Cardiac fibroblast (primary cell): ENCODE measurements at regions not wholly inside any gene's neighbourhood (a gene's known extent, or its start where the extent isn't known, plus 50 kb on each side); places are given as distances from the start of the nearest gene placed in this dataset.

Experiments
- DNase-seq, 2 donors: peaks; one replicate each; pipeline versions ENCODE4 v3.0.0 to v3.0.0-alpha.2; 2010; ENCODE audit warnings: low read depth in 2 of 2
- H3K4me3 ChIP-seq, 2 donors: replicated peaks in 1 of 2; 1 replicate in 1 of 2; 2 replicates in 1 of 2; pipeline ENCODE4 v1.5.1; 2011; ENCODE audit warnings: low read depth in 2 of 2, low read length in 2 of 2, mild to moderate bottlenecking in 2 of 2, moderate library complexity in 1 of 2
- TF ChIP-seq, protein P1 (sequence below): IDR thresholded peaks from one replicate; pipeline ENCODE4 v1.5.1; 2011; ENCODE audit warnings: low read depth, mild to moderate bottlenecking, low read length, inconsistent platforms

DNA sequence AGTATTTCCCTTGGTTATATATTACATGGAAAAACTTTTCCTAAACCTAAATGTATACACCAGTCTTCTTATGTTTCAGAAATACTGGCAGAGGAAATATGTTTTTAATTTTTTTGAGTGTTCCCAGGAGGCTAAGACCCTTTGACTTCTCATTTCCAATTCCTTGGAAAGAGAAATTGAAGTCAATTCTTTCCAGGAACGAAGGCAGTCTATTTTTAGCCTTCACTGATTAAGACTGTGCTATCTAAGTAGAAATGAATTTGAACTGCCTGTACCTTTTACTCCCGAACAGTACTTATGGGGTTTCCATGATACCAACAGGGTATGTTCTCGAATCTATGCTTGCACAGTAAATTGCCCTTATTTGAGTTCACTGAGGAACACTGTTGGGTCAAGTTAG, 340.3 kb upstream of the CD180 start:
- no peak overlapping the region for H3K4me3 ChIP-seq
- peak in 1 of 2 donors; percentile 7 for DNase-seq
- TF ChIP-seq, protein P1, sequence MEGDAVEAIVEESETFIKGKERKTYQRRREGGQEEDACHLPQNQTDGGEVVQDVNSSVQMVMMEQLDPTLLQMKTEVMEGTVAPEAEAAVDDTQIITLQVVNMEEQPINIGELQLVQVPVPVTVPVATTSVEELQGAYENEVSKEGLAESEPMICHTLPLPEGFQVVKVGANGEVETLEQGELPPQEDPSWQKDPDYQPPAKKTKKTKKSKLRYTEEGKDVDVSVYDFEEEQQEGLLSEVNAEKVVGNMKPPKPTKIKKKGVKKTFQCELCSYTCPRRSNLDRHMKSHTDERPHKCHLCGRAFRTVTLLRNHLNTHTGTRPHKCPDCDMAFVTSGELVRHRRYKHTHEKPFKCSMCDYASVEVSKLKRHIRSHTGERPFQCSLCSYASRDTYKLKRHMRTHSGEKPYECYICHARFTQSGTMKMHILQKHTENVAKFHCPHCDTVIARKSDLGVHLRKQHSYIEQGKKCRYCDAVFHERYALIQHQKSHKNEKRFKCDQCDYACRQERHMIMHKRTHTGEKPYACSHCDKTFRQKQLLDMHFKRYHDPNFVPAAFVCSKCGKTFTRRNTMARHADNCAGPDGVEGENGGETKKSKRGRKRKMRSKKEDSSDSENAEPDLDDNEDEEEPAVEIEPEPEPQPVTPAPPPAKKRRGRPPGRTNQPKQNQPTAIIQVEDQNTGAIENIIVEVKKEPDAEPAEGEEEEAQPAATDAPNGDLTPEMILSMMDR = no peak

DNA sequence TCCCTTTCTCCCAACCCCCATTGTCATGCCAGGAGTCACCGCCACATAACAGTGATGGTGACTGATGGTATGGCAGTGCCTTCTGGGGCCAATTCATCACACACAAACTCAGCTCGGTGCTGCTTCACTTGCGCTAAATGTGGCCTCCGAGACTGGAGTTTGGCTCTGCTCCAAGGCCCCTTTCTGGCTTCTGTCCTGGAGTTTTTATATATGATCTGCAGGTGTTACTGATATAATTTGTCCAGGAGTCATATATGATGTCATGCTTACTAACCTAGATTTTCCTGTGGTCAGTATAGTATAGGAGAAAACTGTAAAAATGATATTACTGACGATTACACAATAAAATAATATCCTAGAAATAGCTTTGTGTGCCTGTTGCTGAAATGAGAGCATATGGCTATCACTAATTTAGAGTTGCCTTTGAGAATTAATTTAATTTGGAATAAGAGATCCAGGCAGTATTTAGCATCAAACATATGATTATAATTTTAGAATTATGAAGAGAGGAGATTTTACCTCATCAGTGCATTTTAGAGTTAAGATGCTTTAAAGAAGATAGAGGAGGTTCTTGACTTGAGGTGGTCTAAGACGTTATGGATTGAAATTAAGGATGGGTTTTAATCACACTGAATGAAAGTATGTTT, 334.1 kb upstream of the CD180 start:
- DNase-seq = peak in 1 of 2 donors; percentile 15
- H3K4me3 ChIP-seq = no peak overlapping the region
- TF ChIP-seq, protein P1 = no peak

DNA sequence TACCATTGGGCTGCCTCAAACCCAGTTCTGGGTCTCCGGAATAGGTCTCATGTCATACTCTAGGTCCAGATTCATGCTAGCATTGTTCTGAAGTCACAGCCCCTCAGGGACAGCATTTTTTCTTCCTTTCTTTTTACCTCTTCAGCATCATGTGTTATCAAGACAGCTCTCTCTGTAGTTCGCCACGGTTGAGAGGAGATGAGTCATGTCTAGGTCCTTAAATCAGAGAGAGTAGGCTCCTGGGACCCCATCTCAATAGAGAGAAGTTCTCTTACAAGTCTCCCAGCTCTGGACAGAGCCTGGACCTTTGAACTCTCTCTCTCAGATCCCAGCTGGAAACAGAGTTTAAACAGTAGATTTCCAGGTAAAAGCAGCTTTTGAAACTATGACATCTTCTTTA, 332.4 kb upstream of the CD180 start:
- TF ChIP-seq, protein P1 = no peak

DNA sequence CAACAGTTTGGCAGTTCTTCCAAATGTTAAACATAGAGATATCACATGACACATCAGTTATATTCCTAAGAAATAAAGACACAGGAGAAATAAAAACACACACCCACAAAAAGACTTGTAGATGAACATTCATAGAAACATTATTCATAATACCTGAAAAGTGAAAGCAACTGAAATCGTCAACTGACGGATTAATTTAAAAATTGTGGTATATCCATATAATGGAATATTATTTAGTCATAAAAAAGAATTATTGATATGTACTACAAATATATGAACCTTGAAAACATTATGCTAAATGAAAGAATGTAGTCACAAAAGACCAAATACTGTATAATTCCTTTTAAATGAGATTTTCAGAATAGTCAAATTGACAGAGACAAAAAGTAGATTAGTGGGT, 330.2 kb upstream of the CD180 start:
- DNase-seq = no peak
- TF ChIP-seq, protein P1 = no peak
- H3K4me3 ChIP-seq = no peak overlapping the region

More for the DNA sequence above, 332.4 kb upstream of the CD180 start:
- H3K4me3 ChIP-seq = no peak overlapping the region
- no peak for DNase-seq

DNA sequence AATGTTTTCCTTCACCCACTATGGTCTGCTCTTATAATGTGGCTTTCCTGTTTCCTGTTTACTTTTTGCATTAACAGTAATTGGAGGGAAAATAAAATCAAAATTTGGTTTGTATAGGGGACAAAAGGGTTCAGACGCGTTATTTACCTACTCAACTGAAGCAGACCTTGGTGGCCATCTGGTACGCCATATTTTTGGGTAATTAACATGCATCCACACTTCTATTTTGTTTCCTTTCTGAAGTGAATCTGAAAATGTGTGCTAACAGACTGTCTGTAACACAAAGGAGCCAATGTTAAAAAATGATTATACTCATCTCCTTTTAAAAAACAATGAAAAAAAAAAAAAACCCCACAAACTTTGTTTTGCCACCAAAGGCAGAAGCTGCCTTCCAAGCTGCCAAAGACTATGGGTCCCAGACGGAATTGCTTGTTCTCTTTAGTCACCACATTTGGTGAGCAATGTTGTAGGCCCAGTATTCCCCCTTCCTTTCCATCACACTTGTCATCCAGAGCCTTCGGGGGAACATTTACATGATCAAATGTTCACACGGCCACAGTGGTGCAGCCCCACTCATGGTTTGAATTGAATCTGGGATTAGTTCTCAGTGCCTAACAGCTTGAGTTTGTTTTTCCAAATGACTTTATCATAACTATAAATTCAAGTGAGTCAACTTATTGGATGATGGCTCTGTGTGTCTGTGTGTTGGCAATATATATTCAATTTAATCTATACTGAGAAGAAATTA, 323.7 kb upstream of the CD180 start:
- TF ChIP-seq, protein P1 = no peak
- H3K4me3 ChIP-seq = no peak overlapping the region
- no peak for DNase-seq

DNA sequence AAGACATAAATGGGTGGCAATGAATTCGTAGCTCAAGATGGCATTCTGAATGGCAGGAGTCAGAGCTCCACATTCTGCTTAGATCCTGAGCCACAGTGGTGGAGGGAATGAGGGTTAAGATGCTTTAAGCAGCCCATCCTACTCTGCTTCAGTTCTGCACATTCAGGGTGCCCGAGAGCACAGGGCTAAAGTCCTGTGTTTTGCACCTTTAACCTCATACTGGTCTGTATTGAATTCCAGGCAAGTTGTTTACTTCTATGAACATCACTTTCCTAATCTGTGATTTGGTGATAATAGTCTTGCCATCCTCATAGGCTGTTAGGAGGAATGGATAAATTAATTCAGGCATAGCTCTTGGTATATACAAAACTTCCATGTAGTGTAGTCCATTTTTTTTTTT, 321.6 kb upstream of the CD180 start:
- TF ChIP-seq, protein P1 = no peak
- DNase-seq = no peak
- no peak overlapping the region for H3K4me3 ChIP-seq
